ENCODE measurements at regions not wholly inside any gene's neighbourhood (a gene's known extent, or its start where the extent isn't known, plus 50 kb on each side); places are given as distances from the start of the nearest gene placed in this dataset.

GRCh38 chr9:3597792-3598191 is 72.0 kb upstream of the RFX3 start:
- no peak for DNase-seq
- H3K36me3 ChIP-seq (replicated peaks in 1 of 2; ENCODE audit: control insufficient read depth in 1 of 2, insufficient read depth in 2 of 2, low read length in 1 of 2) = no peaks in the 10 kb centered on the region
- 69% methylated on average over 8 of the region's 8 CpGs for WGBS (ENCODE audit: low lambda C conversion rate)
- H3K9me3 ChIP-seq = no peaks in the 10 kb centered on the region
- no peak overlapping the region for H2AFZ ChIP-seq (ENCODE audit: low read depth)
- no peaks in the 10 kb centered on the region for H3K4me1 ChIP-seq (ENCODE audit: control insufficient read depth in 1 of 2, insufficient read depth in 2 of 2, low read depth in 1 of 2, low read length in 1 of 2)
- no peak for TF ChIP-seq CTCF (IDR thresholded peaks at IDR 0.05)
- no peak for TF ChIP-seq YY1 (IDR thresholded peaks at IDR 0.05; ENCODE audit: low read depth)
- TF ChIP-seq POLR2AphosphoS5 (IDR thresholded peaks at IDR 0.05; ENCODE audit: low read depth, low read length) = no peak
- TF ChIP-seq TEAD4 (IDR thresholded peaks at IDR 0.05; ENCODE audit: borderline replicate concordance, insufficient read depth) = no peak
- no peak for TF ChIP-seq EZH2phosphoT487 (IDR thresholded peaks at IDR 0.05; ENCODE audit: borderline replicate concordance, low read depth)
- no peak for TF ChIP-seq RFX5 (IDR thresholded peaks at IDR 0.05; ENCODE audit: low read length)
- TF ChIP-seq FOSL2 (IDR thresholded peaks at IDR 0.05; ENCODE audit: borderline replicate concordance, low read depth) = no peak
- TF ChIP-seq TAF1 (IDR thresholded peaks at IDR 0.05; ENCODE audit: borderline replicate concordance, low read depth, low read length) = no peak
- TF ChIP-seq RXRA (IDR thresholded peaks at IDR 0.05; ENCODE audit: borderline replicate concordance, low read depth) = no peak
- no peak for TF ChIP-seq EP300 (IDR thresholded peaks at IDR 0.05; ENCODE audit: borderline replicate concordance in 1 of 2, low read depth in 1 of 2, low read length in 1 of 2)
- H3K9me2 ChIP-seq = no peaks in the 10 kb centered on the region
- ChIA-PET POLR2A (no interaction called here), CTCF (interaction anchor here (1.7 kb wide), 1 partner anchor 135 kb away, joined by 5 read pairs; no protein-coding TSS in a partner anchor)
- no peaks in the 10 kb centered on the region for H3K79me2 ChIP-seq (ENCODE audit: insufficient read depth)
- H3K4me2 ChIP-seq = no peak overlapping the region
- no peak overlapping the region for H3K4me3 ChIP-seq (ENCODE audit: low read depth in 2 of 2, low read length in 1 of 2)
- H3K9ac ChIP-seq = no peak overlapping the region
- H3F3A ChIP-seq (replicated peaks; ENCODE audit: insufficient read depth) = no peaks in the 10 kb centered on the region
- H3K27ac ChIP-seq (ENCODE audit: low read depth in 2 of 2, low read length in 1 of 2) = no peak overlapping the region
- no peaks in the 10 kb centered on the region for H3K27me3 ChIP-seq (ENCODE audit: insufficient read depth)
- H4K20me1 ChIP-seq (ENCODE audit: insufficient read depth) = no peaks in the 10 kb centered on the region

GRCh38 chr9:3586066-3586465 is 60.3 kb upstream of the RFX3 start:
- H3K4me2 ChIP-seq = no peak overlapping the region
- no peak overlapping the region for H2AFZ ChIP-seq (ENCODE audit: low read depth)
- no peaks in the 10 kb centered on the region for H3K27me3 ChIP-seq (ENCODE audit: insufficient read depth)
- DNase-seq = no peak
- ChIA-PET CTCF (no interaction called here), POLR2A (no interaction called here)
- peaks cover 8% of the 10 kb centered on the region; the same call in 1 of the 2 replicates for H3K9me3 ChIP-seq
- H3K36me3 ChIP-seq (replicated peaks in 1 of 2; ENCODE audit: control insufficient read depth in 1 of 2, insufficient read depth in 2 of 2, low read length in 1 of 2) = no peaks in the 10 kb centered on the region
- TF ChIP-seq EP300 (IDR thresholded peaks at IDR 0.05; ENCODE audit: borderline replicate concordance in 1 of 2, low read depth in 1 of 2, low read length in 1 of 2) (no peak), IRF3 (IDR thresholded peaks at IDR 0.05; ENCODE audit: low read depth, low read length) (no peak), GABPA (IDR thresholded peaks at IDR 0.05; ENCODE audit: low read depth) (no peak), PBX3 (IDR thresholded peaks at IDR 0.05) (no peak), USF1 (IDR thresholded peaks at IDR 0.05; ENCODE audit: borderline replicate concordance, low read depth) (no peak), MAX (IDR thresholded peaks at IDR 0.05; ENCODE audit: low read depth) (no peak), CTCF (IDR thresholded peaks at IDR 0.05) (no peak), TEAD4 (IDR thresholded peaks at IDR 0.05; ENCODE audit: borderline replicate concordance, insufficient read depth) (no peak)
- H3K4me3 ChIP-seq (ENCODE audit: low read depth in 2 of 2, low read length in 1 of 2) = no peak overlapping the region
- no peak overlapping the region for H3K27ac ChIP-seq (ENCODE audit: low read depth in 2 of 2, low read length in 1 of 2)
- H3K9ac ChIP-seq = no peak overlapping the region
- no peaks in the 10 kb centered on the region for H3K9me2 ChIP-seq
- H3K79me2 ChIP-seq (ENCODE audit: insufficient read depth) = no peaks in the 10 kb centered on the region
- no peaks in the 10 kb centered on the region for H3F3A ChIP-seq (replicated peaks; ENCODE audit: insufficient read depth)
- no peaks in the 10 kb centered on the region for H3K4me1 ChIP-seq (ENCODE audit: control insufficient read depth in 1 of 2, insufficient read depth in 2 of 2, low read depth in 1 of 2, low read length in 1 of 2)
- no peaks in the 10 kb centered on the region for H4K20me1 ChIP-seq (ENCODE audit: insufficient read depth)

All from SK-N-SH (cell line).